ENCODE measurements at regions not wholly inside any gene's neighbourhood (a gene's known extent, or its start where the extent isn't known, plus 50 kb on each side); places are given as distances from the start of the nearest gene placed in this dataset.
"Not testable (repeated sequence)": the region's sequence is repeated elsewhere in the genome, so short reads cannot be mapped to it uniquely, and the experiment has no call there.

- H3K9ac ChIP-seq: no peak overlapping the region
- H3K4me3 ChIP-seq (ENCODE audit: low read depth, low read length): no peak overlapping the region
- no peaks in the 10 kb centered on the region for H3K9me3 ChIP-seq (ENCODE audit: control insufficient read depth, low read length)
- H3K27ac ChIP-seq: no peak overlapping the region
- no peaks in the 10 kb centered on the region for H3K36me3 ChIP-seq (ENCODE audit: control insufficient read depth, insufficient read depth, low read length)
- H3K4me1 ChIP-seq: no peaks in the 10 kb centered on the region
- H3K79me2 ChIP-seq: no peaks in the 10 kb centered on the region
- no peak overlapping the region for H3K4me2 ChIP-seq (ENCODE audit: low read length)
- no peak for TF ChIP-seq CTCF (IDR thresholded peaks at IDR 0.05)
- H3K27me3 ChIP-seq (ENCODE audit: control insufficient read depth, insufficient read depth, low read length): no peaks in the 10 kb centered on the region
- H2AFZ ChIP-seq: no peak overlapping the region
Observed at GRCh38 chr7:68724965-68725364, 873.3 kb upstream of the AUTS2 start.

GRCh38 chr7:68725843-68726785 lies 872.2 kb upstream of the AUTS2 start:
- Histone ChIP-seq H3K4me3 (ENCODE audit: low read depth, low read length) (no peak overlapping the region), H3K27me3 (ENCODE audit: control insufficient read depth, insufficient read depth, low read length) (no peaks in the 10 kb centered on the region), H2AFZ (no peak overlapping the region), H3K36me3 (ENCODE audit: control insufficient read depth, insufficient read depth, low read length) (no peaks in the 10 kb centered on the region), H3K9ac (no peak overlapping the region), H3K4me1 (no peaks in the 10 kb centered on the region), H3K4me2 (ENCODE audit: low read length) (no peak overlapping the region), H3K27ac (no peak overlapping the region), H3K79me2 (no peaks in the 10 kb centered on the region), H3K9me3 (ENCODE audit: control insufficient read depth, low read length) (no peaks in the 10 kb centered on the region)
- TF ChIP-seq CTCF (IDR thresholded peaks at IDR 0.05): no peak

- not testable (repeated sequence) for H3K79me2 ChIP-seq; H3K36me3 ChIP-seq (ENCODE audit: control insufficient read depth, insufficient read depth, low read length); H2AFZ ChIP-seq; H3K4me2 ChIP-seq (ENCODE audit: low read length); H3K4me1 ChIP-seq; H3K4me3 ChIP-seq (ENCODE audit: low read depth, low read length); H3K9me3 ChIP-seq (ENCODE audit: control insufficient read depth, low read length); H3K27ac ChIP-seq; H3K27me3 ChIP-seq (ENCODE audit: control insufficient read depth, insufficient read depth, low read length); H3K9ac ChIP-seq
Observed at GRCh38 chr7:68728720-68729119, 869.6 kb upstream of the AUTS2 start.

GRCh38 chr7:68729371-68729770 lies 868.9 kb upstream of the AUTS2 start:
- Histone ChIP-seq H3K4me1 (no peaks in the 10 kb centered on the region), H3K4me2 (ENCODE audit: low read length) (no peak overlapping the region), H3K9ac (no peak overlapping the region), H3K27me3 (ENCODE audit: control insufficient read depth, insufficient read depth, low read length) (no peaks in the 10 kb centered on the region), H3K4me3 (ENCODE audit: low read depth, low read length) (no peak overlapping the region), H3K27ac (no peak overlapping the region), H3K79me2 (no peaks in the 10 kb centered on the region), H3K36me3 (ENCODE audit: control insufficient read depth, insufficient read depth, low read length) (no peaks in the 10 kb centered on the region), H2AFZ (no peak overlapping the region), H3K9me3 (ENCODE audit: control insufficient read depth, low read length) (no peaks in the 10 kb centered on the region)
- no peak for TF ChIP-seq CTCF (IDR thresholded peaks at IDR 0.05)

- Histone ChIP-seq H2AFZ (no peak overlapping the region), H3K27ac (no peak overlapping the region)
- no peak for TF ChIP-seq CTCF (IDR thresholded peaks at IDR 0.05)
Observed at GRCh38 chr7:68730194-68730593, 868.1 kb upstream of the AUTS2 start.

More at GRCh38 chr7:68730194-68730593, 868.1 kb upstream of the AUTS2 start:
- H3K27me3 ChIP-seq (ENCODE audit: control insufficient read depth, insufficient read depth, low read length): no peaks in the 10 kb centered on the region
- no peaks in the 10 kb centered on the region for H3K79me2 ChIP-seq
- H3K36me3 ChIP-seq (ENCODE audit: control insufficient read depth, insufficient read depth, low read length): no peaks in the 10 kb centered on the region
- no peak overlapping the region for H3K4me2 ChIP-seq (ENCODE audit: low read length)
- no peak overlapping the region for H3K9ac ChIP-seq
- no peaks in the 10 kb centered on the region for H3K9me3 ChIP-seq (ENCODE audit: control insufficient read depth, low read length)
- H3K4me3 ChIP-seq (ENCODE audit: low read depth, low read length): no peak overlapping the region
- no peaks in the 10 kb centered on the region for H3K4me1 ChIP-seq
